A673 (cell line): ENCODE measurements at regions not wholly inside any gene's neighbourhood (a gene's known extent, or its start where the extent isn't known, plus 50 kb on each side); places are given as distances from the start of the nearest gene placed in this dataset.

Source experiments
- CTCF ChIP-seq: fragments of 300-800, 200-600 bp; sonication (generic); conservative IDR thresholded peaks from 2 replicates; pipeline ENCODE4 v1.5.1; 2017; ENCODE audit warnings: low read depth, mild to moderate bottlenecking, antibody characterized with exemption, low read length, moderate library complexity, mixed read lengths
- EZH2 ChIP-seq: fragments of 200-600 bp; sonication (generic); IDR thresholded peaks from 2 replicates; pipeline ENCODE4 v1.6.1; 2017; ENCODE audit warnings: borderline replicate concordance, low read depth, mild to moderate bottlenecking, mixed read lengths, antibody characterized with exemption, low read length; ENCODE audit not compliant: poor library complexity, severe bottlenecking

DNA sequence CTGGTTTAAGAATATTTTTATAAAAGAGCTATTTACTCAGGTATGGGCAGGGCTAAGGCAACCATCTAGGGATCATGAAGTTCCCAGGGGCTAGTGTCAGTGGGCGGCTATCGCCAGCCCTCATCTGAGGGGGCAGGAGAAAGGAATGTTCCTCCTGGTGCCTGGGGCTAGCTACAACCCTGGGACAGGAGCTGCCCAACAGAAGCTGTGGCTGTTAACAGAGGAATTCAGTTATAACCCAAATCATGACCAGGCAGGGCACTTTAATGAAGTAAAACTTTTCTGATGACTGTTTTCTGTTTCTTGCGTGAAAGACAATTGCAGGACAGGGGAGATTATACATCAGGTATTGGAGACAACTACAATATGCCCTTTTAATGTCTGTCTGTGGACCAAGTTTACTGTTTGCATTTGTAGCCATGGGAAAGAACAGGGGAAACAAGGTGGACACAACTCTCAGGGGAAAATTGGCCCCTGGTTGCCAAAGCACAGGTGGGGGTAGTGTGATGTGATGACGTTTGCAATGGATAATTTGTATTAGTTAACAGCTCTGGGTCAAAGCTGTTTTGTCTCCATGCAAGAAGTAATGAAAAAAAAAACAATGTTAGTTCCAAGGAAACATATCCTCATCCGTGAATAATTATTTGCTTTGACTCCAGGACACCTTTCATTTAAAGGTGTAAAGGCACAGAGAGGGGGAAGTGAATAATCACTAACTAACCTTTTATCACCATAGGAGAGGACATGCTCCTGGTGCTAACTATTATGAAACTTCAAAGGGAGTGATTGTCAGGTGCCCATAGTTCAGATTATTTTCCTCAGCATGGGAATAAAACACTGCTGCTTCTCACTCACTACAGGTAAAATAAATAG, 105.2 kb downstream of the TSEN15 start:
- TF ChIP-seq CTCF, result no peak
- no peak for TF ChIP-seq EZH2
